GM12891 (cell line): ENCODE measurements at regions not wholly inside any gene's neighbourhood (a gene's known extent, or its start where the extent isn't known, plus 50 kb on each side); places are given as distances from the start of the nearest gene placed in this dataset.

Experiments used
- POLR2A ChIP-seq: IDR thresholded peaks from 2 replicates; pipeline ENCODE4 v1.6.1; 2011; ENCODE audit warnings: low read depth, low read length, control low read depth
- POLR2AphosphoS5 ChIP-seq: IDR thresholded peaks from 2 replicates; pipeline ENCODE4 v1.6.1; 2011; ENCODE audit warnings: low read depth, low read length, control low read depth

DNA sequence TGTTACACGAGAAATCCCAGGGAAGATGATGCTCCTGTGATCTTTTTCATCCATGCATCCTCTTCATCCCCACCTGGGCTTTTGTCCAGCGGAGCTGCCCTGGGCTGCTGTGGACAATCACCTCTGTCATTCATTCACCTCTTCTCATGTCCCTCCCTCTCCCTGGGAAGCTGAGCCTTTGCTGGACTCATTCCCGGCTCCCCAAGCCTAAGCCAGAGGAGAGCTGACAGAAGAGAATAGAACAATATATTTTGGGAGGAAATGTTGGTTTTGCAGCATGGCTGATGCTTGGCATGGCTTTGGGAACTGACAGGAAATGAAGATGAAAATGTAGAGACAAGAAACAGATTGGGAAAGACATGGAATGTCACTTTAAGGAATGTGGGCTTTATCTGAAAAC is 177.4 kb downstream of the DICER1 start:
- no peak for TF ChIP-seq POLR2A
- no peak for TF ChIP-seq POLR2AphosphoS5
